HG03039 (cell line): ENCODE measurements at regions not wholly inside any gene's neighbourhood (a gene's known extent, or its start where the extent isn't known, plus 50 kb on each side); places are given as distances from the start of the nearest gene placed in this dataset.

Experiments used
- ATAC-seq: cut with Tn5 transposase; IDR thresholded peaks from one replicate; pipeline ENCODE4 v1.9.1; 2021; ENCODE audit warnings: mild to moderate bottlenecking, moderate library complexity; ENCODE audit not compliant: unreplicated experiment

DNA sequence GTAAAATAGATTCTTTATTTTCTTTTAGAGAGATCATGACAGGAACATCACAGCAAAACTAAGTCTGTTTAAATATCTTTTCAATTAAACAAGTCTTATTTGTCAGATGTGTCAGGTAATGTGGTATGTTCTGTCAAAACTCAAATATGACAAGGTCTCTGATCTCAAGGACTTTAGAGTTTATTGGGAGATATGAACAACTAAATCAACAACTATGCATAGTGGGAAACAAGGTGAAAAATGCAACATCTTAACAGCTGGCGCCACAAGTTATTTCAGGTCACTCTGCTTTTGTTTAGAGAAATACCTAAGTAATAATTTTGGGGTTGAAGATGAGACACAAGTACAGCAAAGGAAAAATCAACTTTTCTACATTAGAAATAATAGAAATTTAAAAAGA is 779.4 kb upstream of the ADGRL4 start:
- ATAC-seq: no peak

GRCh38 chr1:79785561-79785960 is 779.0 kb upstream of the ADGRL4 start:
- ATAC-seq: no peak

DNA sequence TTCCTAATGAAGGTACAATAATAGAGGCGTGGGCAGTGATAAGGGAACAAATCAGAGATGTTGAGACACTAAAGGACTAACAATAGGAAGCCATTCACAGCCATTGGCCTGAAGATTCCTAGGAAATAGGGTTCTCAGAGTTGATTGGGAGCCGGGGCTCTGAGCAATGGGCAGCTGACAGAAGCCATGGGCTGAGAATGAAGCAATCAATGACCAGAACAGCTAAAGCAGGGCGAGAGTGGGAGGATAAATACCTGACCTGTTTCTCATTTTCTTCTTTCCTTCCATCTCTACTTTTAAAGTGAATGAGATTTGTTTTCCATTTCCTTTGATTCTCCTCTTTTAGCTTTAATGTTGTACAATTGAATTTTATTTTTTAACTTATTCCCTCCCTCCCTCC is 774.7 kb upstream of the ADGRL4 start:
- no peak for ATAC-seq

GRCh38 chr1:79777481-79778219 is 771.1 kb upstream of the ADGRL4 start:
- ATAC-seq: peak; percentile 97

DNA sequence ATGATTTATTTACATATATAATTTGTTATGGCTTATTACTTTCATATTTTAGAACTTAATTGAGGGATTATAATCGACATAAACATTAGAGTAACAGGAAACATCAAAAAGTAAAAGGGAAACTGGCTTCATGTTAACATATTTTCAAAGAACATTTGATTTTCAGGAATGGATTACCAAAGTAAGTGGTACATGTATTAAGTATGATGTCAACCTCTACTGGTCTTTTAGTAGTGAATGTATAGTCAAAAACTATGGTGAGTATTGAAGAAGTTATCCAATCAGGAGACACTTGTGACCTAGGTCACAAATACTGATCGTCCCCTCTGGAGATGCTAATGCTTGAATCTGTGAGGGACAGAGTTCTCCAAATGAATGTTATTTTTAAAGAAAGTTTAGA is 768.9 kb upstream of the ADGRL4 start:
- ATAC-seq: no peak

GRCh38 chr1:79773385-79773784 is 766.9 kb upstream of the ADGRL4 start:
- no peak for ATAC-seq

GRCh38 chr1:79762461-79762860 is 755.9 kb upstream of the ADGRL4 start:
- no peak for ATAC-seq

DNA sequence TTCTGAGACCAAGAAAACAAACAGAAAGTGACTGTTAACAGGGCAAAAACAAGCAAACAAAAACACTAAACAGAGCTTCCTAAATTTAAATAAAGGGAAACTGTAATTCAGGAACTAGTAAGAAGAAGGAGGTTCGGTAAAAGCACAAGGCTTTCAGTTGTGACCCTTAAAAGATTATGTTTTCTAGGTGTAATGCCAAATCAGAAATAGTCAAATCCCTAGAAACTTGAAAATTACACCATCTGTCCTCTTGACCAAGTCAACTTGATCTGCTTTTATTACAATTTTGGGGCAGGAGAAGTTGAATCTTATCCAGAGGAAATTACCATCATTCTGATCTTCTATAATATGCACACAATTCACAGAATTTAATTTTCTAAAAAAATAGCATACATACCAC is 754.0 kb upstream of the ADGRL4 start:
- no peak for ATAC-seq

- ATAC-seq: no peak
Measured at GRCh38 chr1:79749607-79750006, 743.1 kb upstream of the ADGRL4 start.

GRCh38 chr1:79745929-79746328 is 739.4 kb upstream of the ADGRL4 start:
- no peak for ATAC-seq

DNA sequence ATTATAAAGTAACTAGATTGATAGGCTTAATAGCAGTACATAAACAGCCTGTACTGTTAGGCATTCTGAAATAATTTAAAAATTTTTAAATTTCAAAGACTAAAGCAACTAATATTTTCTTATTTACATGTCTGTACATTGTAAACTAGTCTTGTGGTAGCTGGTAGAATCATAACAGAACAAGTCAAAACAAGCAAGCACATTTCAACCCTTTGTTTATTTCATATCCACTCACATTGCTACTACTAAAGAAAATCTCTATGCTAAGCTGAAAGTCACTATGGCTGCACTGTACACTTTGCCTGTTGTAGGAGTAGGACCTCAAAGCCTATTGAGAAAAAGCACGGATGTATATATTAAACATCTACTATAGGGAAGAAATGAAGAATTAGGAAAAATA is 738.2 kb upstream of the ADGRL4 start:
- no peak for ATAC-seq

DNA sequence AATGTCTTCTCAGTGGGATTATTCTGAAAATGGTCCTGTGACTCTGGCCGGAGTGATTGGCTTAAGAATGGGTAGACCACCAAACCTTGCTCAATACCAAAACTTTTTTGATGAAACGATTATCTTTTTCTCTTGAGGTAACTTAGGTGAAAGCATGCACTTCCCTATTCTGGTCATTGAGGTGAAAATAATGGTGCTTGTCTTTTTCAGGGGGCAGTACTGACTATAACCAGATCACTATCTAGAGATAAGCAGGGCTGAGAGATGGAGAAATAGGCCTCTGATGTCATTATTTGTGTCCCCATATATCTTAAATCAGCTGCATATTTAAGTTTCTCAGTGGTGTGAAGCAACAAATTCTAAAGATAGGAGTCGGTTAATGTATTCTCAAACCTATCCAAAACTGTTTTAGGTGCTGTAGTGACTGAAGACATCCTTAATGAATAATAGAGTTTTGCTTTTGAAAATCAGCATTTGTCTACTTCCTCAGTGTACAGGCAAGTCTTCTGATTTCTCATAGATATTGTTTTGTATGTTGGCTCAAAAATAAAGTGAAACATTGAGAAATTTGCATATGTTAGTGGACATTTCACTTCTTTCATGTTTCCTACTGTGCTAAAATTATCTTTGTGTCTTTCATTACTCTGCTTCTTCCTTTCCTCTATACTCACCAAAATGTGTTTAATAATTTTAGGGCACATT is 735.3 kb upstream of the ADGRL4 start:
- peak; percentile 73 for ATAC-seq

GRCh38 chr1:79738101-79738500 is 731.6 kb upstream of the ADGRL4 start:
- no peak for ATAC-seq

- ATAC-seq: no peak
Measured at GRCh38 chr1:79737193-79737592, 730.7 kb upstream of the ADGRL4 start.

- ATAC-seq: no peak
Measured at GRCh38 chr1:79732950-79733349, 726.4 kb upstream of the ADGRL4 start.

DNA sequence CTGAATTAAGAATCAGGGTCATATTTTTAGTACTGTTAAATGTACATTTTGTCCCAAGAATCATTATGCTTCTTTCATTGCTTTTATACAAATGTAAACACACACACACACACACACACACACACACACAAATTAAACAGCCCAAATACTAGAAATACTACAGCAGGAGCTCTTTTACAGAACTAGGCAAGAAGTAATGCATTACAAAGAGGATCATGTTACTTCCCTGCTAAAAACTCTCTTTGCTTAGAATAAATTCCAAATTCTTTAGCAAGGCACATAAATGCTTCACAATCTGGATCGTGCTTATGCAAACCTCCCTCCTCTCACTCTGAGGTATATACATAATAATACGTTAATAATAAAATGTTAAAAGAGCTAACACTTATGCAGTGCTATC is 720.4 kb upstream of the ADGRL4 start:
- ATAC-seq: no peak

DNA sequence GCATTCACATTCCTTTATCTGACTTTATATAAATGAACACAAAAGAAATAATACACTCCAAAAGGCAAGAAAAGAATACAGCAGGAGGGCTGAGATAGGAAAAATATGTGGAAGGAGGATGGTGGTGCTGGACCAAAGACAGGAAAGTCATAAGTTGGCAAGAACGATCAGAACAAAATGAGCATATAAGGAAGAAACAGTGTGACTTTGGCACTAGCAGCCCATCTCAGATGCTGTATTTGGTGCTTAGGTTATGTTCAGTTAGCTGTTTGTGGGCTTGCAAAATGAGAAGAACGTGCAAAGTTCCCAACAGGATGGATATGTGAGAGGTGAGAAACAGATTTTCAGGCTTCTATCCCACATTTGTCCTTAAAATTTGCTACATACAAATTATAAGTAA is 719.8 kb upstream of the ADGRL4 start:
- ATAC-seq: no peak

DNA sequence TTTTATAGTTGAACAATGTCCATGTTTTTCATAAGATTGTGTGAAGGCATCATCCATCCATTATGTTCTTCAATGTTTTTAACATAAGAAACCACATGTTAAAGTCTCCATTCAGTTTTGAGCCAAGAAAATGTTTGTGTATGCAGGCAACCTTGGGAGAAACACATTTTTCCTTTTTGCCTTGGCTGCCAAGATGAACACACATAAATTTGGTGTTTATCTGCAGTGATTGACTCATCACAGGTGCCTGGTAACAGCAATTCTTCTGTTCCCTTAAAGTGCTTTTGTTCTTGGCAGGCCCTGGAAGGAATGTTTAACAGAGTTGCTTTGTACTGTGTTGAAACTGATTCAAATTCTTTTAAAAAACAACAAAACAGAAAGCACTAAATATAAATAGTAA is 709.9 kb upstream of the ADGRL4 start:
- no peak for ATAC-seq

DNA sequence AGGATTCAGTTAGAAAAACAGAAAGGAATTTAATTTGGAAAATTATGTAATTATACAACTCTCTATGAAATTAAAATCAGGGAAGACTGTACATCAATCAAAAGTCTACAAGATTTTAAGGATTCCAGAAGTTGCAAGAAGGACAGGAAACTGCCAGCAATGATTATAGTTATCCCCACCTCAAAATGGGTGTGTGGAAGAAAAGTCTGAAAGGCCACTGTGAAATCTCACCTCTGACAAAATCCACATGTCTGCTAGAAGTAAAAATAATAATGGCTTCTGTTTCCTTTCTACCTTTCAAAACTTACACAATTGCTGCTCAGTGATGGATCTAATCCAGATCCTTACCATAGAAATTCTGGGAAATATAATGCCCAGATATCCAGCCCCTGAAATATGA is 708.1 kb upstream of the ADGRL4 start:
- no peak for ATAC-seq

DNA sequence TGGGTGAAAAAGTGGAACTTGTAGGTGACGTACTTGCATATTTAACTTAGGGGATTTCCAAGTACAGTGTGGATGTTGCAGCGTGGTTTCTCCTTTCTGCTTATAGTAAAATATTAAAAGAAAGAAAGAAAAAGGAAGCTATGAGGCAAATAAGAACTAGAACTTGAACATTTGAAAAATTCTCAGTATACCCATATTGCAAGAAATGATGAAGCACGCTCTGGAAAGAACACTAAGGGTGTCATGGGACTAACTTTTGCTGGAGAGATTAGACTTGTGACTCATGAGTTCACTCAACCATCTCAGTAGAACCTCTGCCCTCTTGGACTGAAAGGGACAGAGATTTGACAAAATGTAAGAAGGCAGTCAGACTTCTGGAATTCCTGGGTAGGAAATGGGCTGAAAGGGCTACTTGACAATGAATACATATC is 704.5 kb upstream of the ADGRL4 start:
- peak; percentile 93 for ATAC-seq

GRCh38 chr1:79708646-79709265 is 702.2 kb upstream of the ADGRL4 start:
- no peak for ATAC-seq

DNA sequence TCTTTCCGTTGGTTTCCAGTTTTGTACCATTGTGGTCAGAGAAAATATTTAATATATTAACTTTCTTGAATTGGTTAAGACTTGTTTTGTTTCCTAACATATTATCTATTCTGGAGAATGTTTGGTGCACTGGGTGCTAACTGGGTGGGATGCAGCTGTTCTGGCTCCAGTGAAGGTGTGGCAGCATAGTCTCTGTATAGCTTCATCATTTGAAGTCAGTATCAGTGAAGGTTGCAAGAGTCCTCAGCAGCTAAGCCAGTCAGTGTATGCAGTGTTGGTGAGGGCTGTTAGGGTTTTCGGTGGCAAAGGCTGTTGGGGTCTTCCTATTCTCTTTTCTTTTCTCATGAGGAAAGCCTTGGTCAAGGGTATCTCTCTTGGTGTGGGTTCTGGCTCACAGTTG is 698.7 kb upstream of the ADGRL4 start:
- no peak for ATAC-seq
